Fibroblast of peridontal ligament (primary cell): ENCODE measurements at regions not wholly inside any gene's neighbourhood (a gene's known extent, or its start where the extent isn't known, plus 50 kb on each side); places are given as distances from the start of the nearest gene placed in this dataset.
A peak's percentile ranks its signal among the peaks of the same experiment; 100 is the strongest.

ENCODE experiments used
- DNase-seq: peaks from one replicate; pipeline ENCODE4 v3.0.0-alpha.2; 2010; ENCODE audit errors: extremely low read depth

DNA sequence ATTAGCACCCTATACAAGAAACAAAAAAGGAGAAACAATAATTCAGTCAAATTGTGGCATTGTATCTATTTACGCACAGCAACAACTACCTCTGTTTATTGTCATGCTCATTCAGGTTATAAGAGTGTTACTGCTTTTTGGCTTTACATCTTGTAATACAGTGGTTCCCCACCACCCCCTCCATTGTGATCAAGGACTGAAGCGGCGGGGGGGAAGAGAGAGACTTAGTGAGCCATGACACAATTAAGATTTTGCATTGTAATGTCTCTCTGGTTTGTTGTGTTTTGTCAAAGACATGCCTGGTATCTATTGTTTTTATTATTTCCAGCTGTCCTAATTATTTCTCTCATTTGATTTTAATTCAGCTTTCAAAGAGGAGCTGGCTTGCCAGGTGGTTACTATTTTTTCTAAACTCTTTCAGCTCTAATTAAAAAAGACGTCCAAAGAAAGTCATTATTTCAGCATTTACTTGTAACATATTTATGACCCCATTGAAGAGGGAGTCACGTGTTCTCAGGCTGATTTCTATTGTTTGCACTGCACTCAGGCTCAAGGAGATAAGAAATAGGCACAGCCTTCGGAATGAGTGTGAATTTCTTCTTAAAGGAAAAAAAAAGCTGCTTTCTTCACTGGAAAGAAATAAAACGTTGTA lies 234.4 kb upstream of the TBL1XR1 start:
- no peak for DNase-seq

DNA sequence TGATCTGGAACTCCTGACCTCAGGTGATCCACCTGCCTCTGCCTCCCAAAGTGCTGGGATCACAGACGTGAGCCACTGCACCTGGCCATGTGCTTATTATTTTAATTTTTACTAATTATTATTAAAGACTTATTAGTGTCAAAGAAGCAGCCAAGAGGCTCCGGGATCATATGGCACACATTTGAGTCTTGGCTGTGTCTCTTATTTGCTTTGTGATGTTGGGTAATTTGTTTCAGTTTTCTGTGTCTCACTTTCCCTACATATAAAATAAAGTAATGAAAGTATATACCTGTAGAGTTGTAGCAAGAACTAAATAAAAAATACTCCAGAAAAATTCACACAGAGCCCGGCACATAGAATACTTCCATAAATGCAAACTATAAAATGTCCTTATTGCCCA lies 238.0 kb upstream of the TBL1XR1 start:
- no peak for DNase-seq

DNA sequence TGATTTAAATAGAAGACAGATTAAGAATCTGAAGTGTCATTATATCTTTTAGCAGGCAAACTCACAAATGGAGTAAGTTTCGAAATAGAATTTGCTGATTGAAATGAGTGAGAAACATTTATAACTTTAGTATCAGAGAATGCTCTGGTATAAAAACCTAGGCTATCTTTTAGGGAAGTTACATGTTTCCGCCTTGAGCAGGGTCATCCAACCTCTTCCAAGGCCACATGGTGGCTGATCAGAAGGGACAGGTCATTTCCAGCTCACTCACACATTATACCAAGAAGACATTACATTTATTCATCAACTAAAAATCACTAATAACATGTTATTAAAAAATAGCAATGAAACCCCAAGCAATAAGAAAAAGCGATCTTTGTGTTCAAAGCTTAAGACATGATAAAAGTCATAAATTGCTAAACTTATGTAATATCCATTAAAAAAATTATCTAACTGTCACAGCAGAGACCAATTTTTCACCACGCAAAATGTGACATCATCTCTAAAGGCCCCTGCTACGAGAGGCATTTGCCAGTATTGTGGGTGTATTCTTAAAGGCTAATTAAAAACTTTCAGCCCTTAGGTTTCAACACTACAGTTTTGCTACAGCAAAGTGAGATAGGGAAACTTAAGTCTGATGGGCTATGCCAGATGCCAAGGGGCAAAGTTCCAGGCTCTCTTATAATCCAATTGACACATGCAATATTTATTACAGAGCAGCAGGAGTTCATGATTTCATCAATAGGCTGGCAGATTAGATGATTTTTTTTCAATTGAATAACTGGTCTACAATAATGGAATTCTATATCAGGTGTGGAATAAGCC lies 240.4 kb upstream of the TBL1XR1 start:
- no peak for DNase-seq

DNA sequence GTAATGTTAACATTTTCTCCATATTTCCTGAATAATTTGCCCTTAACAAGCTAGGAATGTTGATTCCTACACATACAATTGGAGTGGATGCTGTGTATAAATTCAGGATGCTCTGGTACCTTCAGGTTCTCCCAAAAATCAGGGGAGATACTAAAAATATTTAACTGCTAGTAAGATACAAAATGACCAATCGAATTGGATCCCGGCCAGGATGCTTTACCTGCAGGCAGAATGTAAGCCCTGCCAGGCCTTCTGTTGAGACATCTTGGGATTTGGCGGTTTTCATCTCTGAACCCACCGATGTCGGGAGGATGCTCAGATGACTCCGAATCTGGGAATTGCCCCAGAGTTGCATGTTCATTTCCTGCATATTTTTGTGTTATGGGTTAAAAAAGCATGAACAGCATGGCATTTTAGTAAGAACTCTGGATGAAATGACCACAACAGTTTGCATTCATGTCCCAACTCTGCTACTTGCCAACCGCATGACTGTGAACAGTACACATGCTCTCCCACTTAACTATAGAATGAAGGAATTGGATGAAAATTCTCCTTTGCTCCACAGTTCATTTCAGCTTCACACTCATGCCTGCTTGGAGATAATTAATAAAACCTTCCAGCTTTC lies 241.4 kb upstream of the TBL1XR1 start:
- no peak for DNase-seq

DNA sequence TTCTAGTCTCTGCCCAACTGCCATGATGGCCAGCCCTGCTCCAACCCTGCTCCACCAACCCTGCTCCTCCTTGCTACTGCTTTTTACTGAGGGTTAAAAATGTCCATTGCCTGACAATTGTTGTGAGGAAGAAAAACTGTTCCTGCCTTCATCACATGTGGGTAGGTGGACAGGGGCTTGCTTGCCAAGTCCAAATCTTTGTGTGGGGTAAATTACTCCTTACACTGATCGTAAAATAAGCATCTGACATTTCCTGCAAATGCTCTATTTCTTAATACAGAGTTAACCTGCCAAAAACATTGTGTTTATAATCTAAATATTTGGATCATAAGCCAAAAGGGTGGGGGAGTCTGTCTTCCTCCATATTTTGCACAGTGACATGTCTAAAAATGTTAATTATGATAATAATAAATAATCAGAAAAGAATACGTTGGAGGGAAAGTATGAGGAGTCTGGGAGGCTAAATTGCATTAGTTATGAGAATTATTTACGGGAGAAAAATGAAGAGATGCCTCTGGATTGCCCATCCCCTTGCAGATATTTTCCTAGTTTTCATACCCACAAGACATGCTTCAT lies 242.5 kb upstream of the TBL1XR1 start:
- no peak for DNase-seq

DNA sequence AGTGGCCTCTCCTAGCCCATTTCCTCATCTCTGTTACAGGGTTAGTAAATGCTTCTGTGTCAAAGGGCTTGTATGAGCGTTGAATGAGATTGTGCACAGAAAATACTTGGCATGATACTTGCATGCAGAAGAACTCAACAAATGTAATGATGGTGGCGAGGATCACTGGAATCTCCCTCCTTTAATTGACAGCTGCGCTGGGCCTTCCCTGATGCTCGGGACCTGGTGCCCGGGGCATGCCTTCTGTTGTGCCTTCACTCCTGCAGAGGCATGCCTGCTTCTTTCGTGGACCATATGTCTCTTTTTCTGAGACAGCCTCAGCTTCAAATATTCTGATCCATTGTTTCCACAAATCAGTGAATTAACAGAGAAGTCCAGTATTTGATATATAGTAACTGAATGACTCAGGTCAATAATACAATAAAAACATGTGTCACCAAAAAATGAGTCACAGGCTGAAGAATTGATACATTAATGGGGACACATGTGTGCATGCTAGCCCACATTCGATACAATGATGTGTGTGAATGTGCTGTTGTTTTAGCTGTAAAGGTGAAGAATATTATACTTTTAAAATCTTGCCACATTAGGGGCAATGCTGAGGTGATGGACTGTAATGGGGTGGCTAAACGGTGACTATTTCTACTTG lies 243.3 kb upstream of the TBL1XR1 start:
- DNase-seq, result no peak

DNA sequence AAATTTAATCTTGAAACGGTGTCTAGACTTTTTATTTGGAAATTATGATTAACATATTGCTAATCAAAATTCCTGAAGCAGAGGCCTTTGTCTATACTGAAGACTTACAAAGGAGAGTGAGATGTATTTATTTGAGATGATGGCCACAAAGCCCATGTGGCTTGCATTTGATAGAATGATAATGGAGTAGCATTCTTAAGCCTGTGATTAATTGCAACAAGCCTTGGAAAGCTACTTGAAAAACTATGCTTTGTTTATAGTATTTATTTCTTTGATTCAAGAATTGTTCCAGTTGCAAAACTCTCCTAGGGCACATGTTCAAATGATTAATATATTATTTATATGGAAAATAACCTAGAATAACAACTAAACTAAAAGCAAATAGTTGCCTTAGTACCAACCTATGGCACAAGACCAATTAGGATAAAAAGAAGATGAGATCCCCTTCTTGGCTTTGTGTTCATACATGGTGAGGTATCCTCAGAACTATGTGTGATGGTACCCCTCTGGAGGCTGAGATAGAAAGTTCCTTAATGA lies 244.1 kb upstream of the TBL1XR1 start:
- DNase-seq, result peak; percentile 67

DNA sequence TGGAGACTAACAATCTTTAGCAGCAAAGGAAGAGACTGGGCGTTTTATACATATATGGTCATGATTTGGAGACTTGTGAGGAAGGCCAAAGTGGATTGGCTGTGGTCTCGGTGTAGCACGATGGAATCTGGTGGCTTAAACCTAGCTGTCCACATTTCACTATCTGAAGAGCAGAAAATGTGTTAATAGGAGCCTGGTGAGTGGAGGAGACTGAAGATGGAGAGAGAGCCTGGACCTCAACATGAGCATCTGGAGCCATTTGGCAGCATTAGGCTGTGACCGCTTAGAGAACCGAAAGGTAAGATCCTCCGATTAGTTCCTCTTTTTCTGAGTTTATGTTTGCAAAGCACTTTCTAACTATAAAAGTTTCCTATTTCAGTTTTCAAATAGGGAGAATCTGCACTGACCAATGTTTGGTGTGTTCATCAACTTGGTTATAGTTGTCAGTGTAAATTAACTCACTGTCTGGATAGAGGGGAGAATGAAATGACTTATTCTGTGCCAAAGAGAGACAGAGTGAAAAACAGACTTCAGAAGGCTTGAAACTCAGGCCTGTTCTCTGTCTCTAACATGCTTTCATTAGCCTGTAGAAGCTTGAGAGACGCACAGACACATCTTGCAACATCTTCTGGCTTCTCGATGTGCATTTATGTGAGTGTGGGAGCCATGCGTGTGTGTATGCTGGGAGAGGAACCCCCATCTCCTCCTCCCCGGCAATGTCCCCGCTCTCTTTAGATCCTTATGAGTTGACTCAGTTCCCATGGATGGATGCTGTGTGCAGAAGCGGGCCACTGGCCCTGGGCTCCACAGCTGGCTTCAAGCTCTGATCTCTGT lies 244.7 kb upstream of the TBL1XR1 start:
- no peak for DNase-seq

DNA sequence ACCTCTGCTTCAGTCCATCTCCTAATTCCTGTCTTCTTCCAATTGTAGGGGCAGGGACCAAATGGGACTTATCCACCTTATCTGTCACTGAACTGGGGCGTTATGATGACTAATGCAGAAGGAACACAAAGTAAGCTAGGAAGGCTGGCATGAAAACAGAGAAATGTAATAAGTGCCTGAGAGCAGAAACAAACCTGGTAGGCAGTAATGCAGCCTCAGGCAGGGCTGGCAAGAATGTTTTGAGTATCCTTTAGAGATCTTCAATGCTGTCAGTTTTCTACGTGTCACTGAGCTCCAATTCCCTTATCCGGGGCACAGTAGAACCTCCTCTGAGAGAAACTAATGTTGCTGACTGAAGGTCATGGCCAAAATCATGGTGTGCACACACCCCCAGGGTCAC lies 246.2 kb upstream of the TBL1XR1 start:
- no peak for DNase-seq

DNA sequence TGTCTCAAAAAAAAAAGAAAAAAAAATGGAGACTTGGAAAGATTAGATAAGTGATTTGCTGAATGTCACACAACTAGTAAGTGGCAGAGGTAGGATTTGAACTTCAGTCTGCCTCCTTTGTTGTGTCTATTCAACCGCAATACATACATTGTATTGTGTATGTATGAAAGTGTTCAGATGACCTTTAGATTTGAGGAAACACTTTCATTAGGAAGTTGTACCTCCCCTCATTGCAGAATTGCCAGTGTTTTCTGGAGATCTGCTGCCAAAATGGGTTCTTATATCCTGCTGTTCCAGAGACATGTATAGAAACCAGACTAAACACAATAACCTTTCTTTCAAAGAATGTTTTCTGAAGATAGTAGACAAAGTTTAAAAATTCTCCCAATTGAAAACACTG lies 247.4 kb upstream of the TBL1XR1 start:
- DNase-seq, result no peak

DNA sequence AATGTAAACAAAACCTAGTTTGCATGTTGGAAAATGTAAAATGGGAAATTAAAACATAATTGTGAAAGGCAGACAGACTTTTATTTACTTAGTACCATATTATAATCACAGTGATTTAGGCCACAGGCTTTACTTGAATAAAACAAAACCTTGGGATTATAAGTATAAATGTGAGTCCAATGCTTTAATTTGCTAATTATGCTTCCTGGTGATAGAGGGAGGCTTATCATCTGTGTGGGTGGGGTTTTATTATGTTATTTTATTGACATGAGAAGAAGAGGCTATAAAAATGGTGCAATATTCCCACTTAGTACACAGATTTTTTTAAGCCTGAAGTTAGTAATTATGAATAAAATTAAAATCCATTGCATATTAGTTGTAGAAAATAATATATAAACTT lies 248.3 kb upstream of the TBL1XR1 start:
- DNase-seq, result no peak

DNA sequence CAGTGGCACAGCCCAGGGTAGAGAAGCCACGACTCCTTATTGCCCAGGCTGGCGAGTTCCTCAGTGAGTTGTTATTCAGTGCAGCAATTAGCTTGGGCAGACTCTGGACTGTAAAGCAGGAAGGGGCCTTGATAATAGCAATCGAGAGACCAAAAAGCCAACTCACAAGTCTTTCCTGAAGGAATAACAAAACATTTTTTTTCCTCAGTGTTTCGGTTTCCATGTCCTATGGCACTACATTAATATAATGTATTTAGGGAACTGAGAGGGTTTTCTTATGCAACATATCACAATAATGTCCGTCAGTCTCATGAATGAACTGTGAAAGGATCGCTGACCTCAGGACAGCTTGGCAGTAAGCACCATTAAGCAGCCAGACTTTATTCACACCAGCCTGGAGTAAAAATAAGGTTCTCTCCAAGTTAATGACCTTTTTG lies 248.9 kb upstream of the TBL1XR1 start:
- no peak for DNase-seq

DNA sequence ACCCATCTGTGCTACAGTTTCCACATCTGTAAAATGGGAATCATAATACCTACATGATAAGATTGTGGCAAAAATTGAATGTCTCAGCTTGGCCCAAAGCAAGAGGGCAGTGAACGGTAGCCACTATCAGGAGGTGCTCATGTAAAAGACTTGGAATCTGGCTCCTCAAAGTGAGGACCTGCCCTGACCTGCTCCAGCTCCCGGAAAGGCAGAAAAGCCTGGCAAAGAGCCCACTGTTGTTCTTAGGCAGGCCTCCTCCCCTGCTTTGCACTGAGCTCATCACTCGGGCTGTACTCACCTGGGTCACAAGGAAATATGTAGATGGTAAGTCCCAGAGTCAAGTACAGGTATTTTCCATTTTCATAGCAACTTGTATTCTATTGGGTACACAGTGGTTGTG lies 250.7 kb upstream of the TBL1XR1 start:
- DNase-seq, result no peak

DNA sequence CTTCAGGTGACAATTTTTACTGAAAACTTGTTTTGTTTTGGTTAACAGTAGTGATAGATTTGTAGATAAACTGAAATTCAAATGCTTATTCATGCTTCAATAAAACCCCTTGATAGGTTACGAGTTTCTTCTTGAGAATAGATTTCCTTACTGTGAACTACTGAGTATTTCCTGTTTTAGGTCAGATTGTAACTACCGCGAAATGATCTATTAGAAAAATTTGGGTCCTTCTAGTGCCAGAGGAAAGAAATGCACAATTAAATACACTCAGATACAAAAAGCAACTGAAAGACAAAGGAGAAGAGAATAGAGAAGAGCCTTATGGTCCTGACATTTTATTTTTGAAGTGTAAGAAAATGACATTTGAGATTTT lies 251.7 kb upstream of the TBL1XR1 start:
- DNase-seq, result no peak

DNA sequence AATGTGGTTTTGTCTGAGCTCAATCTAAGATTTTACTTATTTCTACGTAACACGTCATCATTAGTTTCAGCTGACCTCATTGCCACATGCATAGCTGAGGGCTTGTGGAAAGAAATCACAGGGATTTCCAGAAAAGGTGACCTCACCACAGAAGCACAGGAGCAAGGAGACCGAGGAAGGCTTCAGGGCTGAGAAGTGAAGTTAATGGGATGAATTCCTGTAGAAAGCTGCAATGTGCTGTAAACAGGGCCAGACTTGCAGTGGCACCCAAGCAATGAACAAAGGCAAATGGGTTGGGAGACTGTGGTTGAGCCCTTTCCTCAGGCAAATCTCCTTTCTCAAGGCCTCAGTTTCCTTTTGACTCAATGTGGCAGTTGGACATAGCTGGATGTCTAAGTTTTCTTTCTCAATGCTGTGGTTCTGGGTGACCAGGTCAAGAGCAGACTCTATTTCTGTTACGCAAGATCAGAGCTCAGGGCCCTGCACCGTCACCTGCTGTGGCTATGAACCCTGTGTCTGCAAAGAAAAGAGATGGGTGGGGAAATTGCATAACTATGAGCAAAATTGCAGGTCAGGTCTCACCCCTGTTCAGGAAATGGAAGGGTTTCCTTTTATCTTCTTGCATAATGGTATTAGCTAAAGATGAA lies 252.2 kb upstream of the TBL1XR1 start:
- peak; percentile 52 for DNase-seq

DNA sequence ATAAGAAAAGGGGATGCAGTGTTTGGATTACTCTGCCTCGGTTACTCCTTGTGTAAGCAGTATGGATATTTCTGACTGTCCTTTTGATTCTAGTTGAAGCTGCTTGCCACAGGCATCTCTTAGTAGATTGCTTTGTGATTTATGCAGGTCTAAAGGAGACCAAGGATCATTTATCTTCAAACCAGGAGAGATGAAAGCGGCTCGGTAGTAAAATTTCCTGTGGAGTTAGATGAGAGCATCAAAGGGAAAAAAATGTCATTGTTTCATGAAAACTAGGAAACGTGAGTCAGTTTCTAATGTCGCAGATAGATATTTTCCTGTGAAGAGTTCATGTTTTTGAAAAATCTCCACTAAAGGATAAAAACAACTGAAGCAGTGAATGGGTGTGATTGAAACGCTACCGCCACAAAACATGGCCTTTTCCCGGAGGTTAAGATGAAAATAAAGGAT lies 254.0 kb upstream of the TBL1XR1 start:
- DNase-seq, result no peak

DNA sequence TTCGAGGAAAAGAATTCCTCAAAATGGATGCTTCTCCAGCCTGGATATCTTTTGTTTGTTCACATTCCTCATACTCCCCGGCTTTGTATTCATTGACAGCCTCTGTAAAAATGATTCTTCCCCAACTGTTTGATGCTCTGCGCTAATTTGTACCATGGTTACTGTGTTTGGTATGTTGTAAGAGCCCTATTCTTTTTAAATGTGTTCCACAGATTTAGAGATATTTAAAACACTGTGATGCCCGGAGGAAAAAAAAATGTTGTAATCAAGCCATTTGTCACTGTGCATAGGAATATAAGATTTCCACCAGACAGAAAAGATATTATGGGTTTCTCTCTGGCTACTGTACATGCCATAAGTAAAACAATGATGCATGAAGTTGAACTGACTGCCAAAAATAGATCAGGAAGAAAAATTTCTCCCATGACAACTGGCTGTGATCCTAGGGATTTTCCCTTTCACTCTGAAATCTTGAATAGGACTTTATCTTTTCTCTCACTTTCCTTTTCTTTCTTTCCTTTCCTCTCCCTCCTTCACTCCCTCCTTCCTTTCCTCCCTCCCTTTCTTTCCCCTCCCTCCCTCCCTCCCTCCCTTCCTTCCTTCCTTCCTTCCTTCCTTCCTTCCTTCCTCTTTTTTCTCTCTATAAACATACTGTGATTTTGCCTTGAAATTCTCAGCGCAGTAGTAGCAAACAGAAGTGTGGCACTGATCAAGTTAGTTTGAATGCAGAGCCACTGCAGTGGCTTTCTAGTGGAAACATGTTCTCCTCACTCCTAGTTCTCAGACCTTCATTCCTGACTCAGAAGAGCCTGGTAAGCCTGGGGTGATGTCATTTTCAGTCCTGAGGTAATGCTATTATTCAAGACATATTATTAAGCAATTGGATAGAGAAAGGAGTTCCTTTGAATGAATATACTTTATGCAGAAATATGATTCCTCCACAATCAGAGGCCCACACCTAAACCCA lies 254.9 kb upstream of the TBL1XR1 start:
- DNase-seq, result peak; percentile 92

DNA sequence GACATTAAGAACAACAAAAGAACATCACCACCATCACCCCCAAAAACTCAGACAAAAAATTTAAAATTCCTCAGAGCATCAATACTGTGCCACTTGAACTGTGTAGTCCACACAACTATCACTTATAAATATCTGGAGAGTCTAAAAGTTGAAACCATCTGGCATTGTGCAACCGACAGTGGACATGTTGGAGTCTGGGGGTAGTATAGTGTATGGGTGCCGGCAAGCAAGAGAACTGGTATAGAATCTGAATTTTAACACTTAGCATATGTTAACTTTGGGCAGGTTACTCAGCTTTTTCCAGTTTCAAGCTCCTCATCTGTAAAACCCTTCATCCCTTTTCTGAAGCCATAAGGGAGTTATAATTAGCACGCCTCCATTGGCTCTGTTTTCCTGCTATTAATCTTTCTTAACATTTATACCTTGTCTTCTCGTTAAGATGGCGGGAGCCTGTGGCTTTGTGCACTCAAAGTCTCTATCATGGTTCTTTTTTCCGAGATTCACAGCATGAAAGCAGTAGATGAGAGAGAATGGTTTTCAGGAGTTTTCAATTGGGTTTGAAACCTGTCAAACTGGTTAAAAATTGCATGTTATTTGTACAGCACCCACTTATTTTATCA lies 255.7 kb upstream of the TBL1XR1 start:
- no peak for DNase-seq

DNA sequence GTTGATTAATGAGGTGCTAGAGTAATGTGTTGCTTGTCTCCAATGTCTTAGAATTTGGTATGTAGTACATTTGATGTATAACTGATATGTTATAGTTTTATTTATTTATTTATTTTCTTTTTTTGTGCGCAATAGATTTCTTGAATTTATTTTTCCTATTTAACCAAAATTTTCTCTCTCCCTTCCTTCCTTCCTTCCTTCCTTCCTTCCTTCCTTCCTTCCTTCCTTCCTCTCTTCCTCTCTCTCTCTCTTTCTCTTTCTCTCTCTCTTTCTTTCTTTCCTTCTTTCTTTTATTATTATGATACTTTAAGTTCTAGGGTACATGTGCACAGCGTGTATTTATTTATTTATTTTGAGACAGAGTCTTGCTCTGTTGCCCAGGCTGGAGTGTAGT lies 256.2 kb upstream of the TBL1XR1 start:
- DNase-seq, result no peak
